Spleen (tissue), 7 donors: ENCODE measurements at regions not wholly inside any gene's neighbourhood (a gene's known extent, or its start where the extent isn't known, plus 50 kb on each side); places are given as distances from the start of the nearest gene placed in this dataset.

Experiments used
- POLR2A ChIP-seq, 3 donors: fragments of 450-650 bp; IDR thresholded peaks; one replicate each; pipeline ENCODE4 v1.5.1; 2017; ENCODE audit warnings: antibody characterized with exemption in 3 of 3, mild to moderate bottlenecking in 1 of 3
- TF ChIP-seq, protein P1 (sequence below), 11 experiments: fragments of 200-600 bp in 7 of 11; fragments of 450-650 bp in 4 of 11; sonication (generic) in 4 of 11; IDR thresholded peaks in 8 of 11; conservative IDR thresholded peaks in 3 of 11; 1 replicate in 7 of 11; 2 replicates in 4 of 11; pipeline versions ENCODE4 v1.4.0 to v1.8.0; 2016 to 2021; ENCODE audit warnings: antibody characterized with exemption in 11 of 11, inconsistent platforms in 4 of 11, mild to moderate bottlenecking in 1 of 11
- donor health status: DM: no; HTN: no; CAD: no; lungs with moderate emphysema.
- donor health status: DM: no; HTN: no; CAD: no.
- donor health status: DM: no; HTN: no; CAD: no.

DNA sequence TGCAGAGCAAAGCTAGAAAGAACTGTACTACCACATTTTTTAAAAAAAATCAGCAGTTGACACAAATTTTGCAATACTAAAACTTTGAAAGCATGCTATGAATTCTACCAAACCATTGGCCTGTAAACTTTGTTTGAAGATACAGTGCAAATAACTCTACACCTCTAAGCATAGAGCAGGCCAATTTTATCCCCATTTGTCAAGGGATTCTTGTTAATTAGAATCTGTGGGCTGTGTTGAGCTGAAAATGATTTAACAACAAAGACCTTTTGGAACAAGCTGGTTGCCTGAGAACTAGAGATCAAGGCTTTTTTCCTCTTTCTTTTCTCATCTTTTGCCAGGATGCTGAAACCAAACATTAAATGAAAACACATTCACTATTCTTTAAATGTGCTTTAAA is 886.0 kb upstream of the CDH2 start:
- TF ChIP-seq, protein P1, sequence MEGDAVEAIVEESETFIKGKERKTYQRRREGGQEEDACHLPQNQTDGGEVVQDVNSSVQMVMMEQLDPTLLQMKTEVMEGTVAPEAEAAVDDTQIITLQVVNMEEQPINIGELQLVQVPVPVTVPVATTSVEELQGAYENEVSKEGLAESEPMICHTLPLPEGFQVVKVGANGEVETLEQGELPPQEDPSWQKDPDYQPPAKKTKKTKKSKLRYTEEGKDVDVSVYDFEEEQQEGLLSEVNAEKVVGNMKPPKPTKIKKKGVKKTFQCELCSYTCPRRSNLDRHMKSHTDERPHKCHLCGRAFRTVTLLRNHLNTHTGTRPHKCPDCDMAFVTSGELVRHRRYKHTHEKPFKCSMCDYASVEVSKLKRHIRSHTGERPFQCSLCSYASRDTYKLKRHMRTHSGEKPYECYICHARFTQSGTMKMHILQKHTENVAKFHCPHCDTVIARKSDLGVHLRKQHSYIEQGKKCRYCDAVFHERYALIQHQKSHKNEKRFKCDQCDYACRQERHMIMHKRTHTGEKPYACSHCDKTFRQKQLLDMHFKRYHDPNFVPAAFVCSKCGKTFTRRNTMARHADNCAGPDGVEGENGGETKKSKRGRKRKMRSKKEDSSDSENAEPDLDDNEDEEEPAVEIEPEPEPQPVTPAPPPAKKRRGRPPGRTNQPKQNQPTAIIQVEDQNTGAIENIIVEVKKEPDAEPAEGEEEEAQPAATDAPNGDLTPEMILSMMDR (IDR thresholded peaks at IDR 0.05 in 8 of 11, conservative IDR thresholded peaks at IDR 0.05 in 3 of 11): no peak
- TF ChIP-seq POLR2A (IDR thresholded peaks at IDR 0.05): no peak
